ENCODE measurements at regions not wholly inside any gene's neighbourhood (a gene's known extent, or its start where the extent isn't known, plus 50 kb on each side); places are given as distances from the start of the nearest gene placed in this dataset.

DNA sequence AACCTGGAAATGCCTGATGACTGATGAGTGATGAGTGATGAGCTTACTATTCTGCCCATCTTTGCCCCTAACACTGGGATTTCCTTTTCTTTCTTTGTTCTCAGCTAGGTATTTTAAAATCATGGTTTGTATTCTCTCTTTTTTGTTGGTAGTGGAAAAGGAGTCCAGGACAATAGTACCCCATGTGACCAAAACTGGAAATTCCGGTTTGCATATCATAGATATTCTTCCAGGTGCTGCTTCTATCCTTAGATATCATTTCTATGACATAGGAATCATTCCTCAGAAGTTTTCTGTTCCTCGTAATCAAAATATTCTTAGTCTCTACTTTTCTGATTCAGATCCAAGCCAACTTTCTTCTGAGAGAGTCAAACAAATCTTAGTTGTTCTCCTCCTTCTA lies 320.5 kb upstream of the TET2 start:
- Mint-ChIP-seq H3K9me3 (ENCODE audit: unreplicated experiment) (no peaks in the 10 kb centered on the region), H3K4me1 (ENCODE audit: unreplicated experiment) (no peaks in the 10 kb centered on the region), H3K27me3 (ENCODE audit: unreplicated experiment) (no peaks in the 10 kb centered on the region), H3K4me3 (ENCODE audit: unreplicated experiment) (no peak overlapping the region), H3K27ac (ENCODE audit: unreplicated experiment) (no peak overlapping the region), H3K36me3 (ENCODE audit: unreplicated experiment) (no peaks in the 10 kb centered on the region)
- no peak for DNase-seq (ENCODE audit: extremely low spot score, unreplicated experiment)
- TF ChIP-seq, protein P1, sequence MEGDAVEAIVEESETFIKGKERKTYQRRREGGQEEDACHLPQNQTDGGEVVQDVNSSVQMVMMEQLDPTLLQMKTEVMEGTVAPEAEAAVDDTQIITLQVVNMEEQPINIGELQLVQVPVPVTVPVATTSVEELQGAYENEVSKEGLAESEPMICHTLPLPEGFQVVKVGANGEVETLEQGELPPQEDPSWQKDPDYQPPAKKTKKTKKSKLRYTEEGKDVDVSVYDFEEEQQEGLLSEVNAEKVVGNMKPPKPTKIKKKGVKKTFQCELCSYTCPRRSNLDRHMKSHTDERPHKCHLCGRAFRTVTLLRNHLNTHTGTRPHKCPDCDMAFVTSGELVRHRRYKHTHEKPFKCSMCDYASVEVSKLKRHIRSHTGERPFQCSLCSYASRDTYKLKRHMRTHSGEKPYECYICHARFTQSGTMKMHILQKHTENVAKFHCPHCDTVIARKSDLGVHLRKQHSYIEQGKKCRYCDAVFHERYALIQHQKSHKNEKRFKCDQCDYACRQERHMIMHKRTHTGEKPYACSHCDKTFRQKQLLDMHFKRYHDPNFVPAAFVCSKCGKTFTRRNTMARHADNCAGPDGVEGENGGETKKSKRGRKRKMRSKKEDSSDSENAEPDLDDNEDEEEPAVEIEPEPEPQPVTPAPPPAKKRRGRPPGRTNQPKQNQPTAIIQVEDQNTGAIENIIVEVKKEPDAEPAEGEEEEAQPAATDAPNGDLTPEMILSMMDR (IDR thresholded peaks at IDR 0.05), result no peak

DNA sequence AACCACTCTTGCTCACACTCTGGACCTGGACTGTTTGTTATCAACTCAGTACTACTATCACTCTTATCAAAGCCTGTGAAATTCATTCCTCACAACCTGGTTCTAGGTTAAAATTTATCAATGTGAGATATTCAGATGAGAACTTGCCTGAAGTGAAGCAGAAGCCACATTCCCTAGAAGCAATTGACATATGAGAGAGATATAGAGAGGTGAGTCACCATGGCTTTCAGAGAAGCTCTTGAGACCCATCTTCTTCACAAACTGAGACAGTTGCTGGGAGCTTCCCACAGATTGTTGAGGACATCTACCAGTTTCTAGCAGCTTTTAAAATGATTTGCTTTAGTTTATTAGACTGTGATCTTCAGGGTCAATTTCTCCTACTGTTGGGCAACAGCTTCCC lies 316.9 kb upstream of the TET2 start:
- no peaks in the 10 kb centered on the region for H3K36me3 Mint-ChIP-seq (ENCODE audit: unreplicated experiment)
- no peak overlapping the region for H3K4me3 Mint-ChIP-seq (ENCODE audit: unreplicated experiment)
- no peak for DNase-seq (ENCODE audit: extremely low spot score, unreplicated experiment)
- H3K27ac Mint-ChIP-seq (ENCODE audit: unreplicated experiment), result no peak overlapping the region
- no peaks in the 10 kb centered on the region for H3K9me3 Mint-ChIP-seq (ENCODE audit: unreplicated experiment)
- no peaks in the 10 kb centered on the region for H3K4me1 Mint-ChIP-seq (ENCODE audit: unreplicated experiment)
- TF ChIP-seq, protein P1 (IDR thresholded peaks at IDR 0.05), result no peak
- no peaks in the 10 kb centered on the region for H3K27me3 Mint-ChIP-seq (ENCODE audit: unreplicated experiment)

DNA sequence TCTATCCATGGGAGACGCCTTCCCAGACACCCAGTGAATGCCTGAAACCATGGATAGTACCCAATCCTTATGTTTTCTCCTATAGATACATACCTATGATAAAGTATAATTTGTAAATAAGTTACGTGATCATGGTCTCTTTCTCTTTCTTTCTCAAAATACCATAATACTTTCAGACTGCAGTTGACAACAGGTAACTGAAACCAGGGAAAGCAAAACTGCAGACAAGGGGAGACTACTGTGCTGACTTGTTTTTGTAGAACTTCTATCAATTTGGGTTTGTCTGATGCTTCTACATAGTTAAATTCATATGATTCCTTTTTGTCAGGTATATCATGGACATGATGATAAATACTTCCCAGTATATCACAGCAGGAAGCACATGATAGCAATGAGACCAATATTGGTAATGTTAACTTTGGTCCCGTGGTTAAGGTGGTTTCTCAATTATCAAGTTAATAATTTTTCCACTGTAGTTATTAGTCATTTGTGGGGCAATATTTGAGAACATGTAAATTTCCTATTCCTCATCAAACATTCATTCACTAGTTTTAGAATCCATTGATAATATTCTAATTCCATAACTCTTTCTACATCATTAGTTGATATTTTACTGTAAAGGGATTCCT lies 298.0 kb upstream of the TET2 start:
- no peaks in the 10 kb centered on the region for H3K27me3 Mint-ChIP-seq (ENCODE audit: unreplicated experiment)
- no peak overlapping the region for H3K4me3 Mint-ChIP-seq (ENCODE audit: unreplicated experiment)
- no peaks in the 10 kb centered on the region for H3K4me1 Mint-ChIP-seq (ENCODE audit: unreplicated experiment)
- no peaks in the 10 kb centered on the region for H3K36me3 Mint-ChIP-seq (ENCODE audit: unreplicated experiment)
- H3K9me3 Mint-ChIP-seq (ENCODE audit: unreplicated experiment), result no peaks in the 10 kb centered on the region
- no peak for DNase-seq (ENCODE audit: extremely low spot score, unreplicated experiment)
- TF ChIP-seq, protein P1 (IDR thresholded peaks at IDR 0.05), result no peak
- H3K27ac Mint-ChIP-seq (ENCODE audit: unreplicated experiment), result no peak overlapping the region

DNA sequence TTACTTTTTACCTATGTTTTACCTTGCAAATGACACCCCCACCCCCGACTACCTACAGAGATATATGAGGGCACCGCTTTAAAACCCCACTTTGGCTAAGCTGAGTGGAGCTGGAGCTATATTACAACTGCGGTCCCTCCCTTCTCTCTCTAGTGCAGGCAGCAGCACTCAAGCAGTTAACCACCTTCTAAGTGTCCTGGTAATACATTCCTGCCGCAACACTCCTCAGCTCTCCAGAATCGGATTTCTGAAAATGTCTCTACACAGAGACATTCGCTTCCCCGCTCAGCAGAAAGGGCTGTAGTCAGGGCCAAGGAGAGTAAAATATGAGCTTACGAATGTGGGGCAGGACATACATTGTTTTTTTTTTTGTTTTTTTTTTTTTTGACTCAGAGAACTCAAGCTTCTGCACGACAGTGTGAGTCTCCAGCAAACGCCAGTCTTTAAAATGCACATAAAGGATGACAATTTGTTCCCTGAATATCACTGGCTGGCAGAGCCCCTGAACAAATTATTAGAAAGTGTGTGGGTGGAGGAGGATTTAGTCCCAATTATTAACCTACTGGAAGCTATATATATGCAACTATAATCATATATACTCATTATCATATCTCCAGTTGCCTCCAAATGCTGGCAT lies 287.0 kb upstream of the TET2 start:
- no peaks in the 10 kb centered on the region for H3K36me3 Mint-ChIP-seq (ENCODE audit: unreplicated experiment)
- H3K4me3 Mint-ChIP-seq (ENCODE audit: unreplicated experiment), result no peak overlapping the region
- DNase-seq (ENCODE audit: extremely low spot score, unreplicated experiment), result no peak
- H3K9me3 Mint-ChIP-seq (ENCODE audit: unreplicated experiment), result peaks cover 5% of the 10 kb centered on the region
- TF ChIP-seq, protein P1 (IDR thresholded peaks at IDR 0.05), result no peak
- no peak overlapping the region for H3K27ac Mint-ChIP-seq (ENCODE audit: unreplicated experiment)
- no peaks in the 10 kb centered on the region for H3K4me1 Mint-ChIP-seq (ENCODE audit: unreplicated experiment)
- peaks cover 13% of the 10 kb centered on the region for H3K27me3 Mint-ChIP-seq (ENCODE audit: unreplicated experiment)

DNA sequence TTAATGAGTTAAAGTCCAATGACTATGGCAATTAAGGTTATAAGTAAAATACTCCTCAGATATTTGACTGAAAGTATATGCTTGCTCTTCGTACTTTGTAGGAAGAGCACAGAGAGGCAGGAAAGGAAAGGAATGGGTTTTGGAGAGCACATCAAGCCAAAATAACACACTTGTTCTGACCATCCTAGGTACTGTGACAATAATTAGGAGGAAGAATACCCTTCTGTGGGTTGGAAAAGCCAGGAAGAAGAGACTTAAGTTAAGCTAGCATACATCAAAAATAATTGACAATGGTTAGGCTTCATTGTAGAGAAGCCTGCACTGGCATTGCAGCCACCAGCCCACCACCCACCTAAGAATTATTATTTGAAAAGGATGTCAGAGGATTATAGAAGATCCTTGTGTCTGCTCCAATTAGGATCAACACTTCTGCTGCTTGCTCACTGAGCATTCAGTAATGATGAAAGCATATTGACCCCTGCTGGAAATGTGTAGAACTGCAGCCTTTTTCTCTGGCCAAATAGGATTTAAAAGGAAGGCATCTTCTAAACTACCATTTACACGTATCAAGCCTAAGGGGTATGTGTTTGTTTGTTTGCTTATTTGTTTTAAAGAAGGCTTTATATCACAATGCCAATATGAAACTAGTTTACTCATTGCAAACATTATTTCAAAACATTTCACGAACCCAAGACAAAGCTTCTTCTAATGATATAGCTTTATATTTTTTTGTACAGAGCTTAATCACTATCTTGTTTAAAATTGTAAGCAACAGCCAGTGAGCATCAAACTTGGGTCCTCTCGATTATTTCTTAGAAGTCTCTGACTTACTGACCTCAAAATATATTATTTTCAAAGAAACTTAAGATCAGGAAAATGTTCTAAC lies 286.2 kb upstream of the TET2 start:
- H3K36me3 Mint-ChIP-seq (ENCODE audit: unreplicated experiment), result no peaks in the 10 kb centered on the region
- no peak overlapping the region for H3K4me3 Mint-ChIP-seq (ENCODE audit: unreplicated experiment)
- H3K9me3 Mint-ChIP-seq (ENCODE audit: unreplicated experiment), result peaks cover 5% of the 10 kb centered on the region
- no peak overlapping the region for H3K27ac Mint-ChIP-seq (ENCODE audit: unreplicated experiment)
- TF ChIP-seq, protein P1 (IDR thresholded peaks at IDR 0.05), result peak; percentile 84
- H3K27me3 Mint-ChIP-seq (ENCODE audit: unreplicated experiment), result peaks cover 13% of the 10 kb centered on the region
- H3K4me1 Mint-ChIP-seq (ENCODE audit: unreplicated experiment), result no peaks in the 10 kb centered on the region
- no peak for DNase-seq (ENCODE audit: extremely low spot score, unreplicated experiment)
